HEK293T (cell line): ENCODE measurements at regions not wholly inside any gene's neighbourhood (a gene's known extent, or its start where the extent isn't known, plus 50 kb on each side); places are given as distances from the start of the nearest gene placed in this dataset.

Experiments used
- CTCF ChIA-PET: fragments of 350-600 bp; formaldehyde crosslinking; extraction: SDS; loops from one replicate; lab custom pipeline; 2021; ENCODE audit warnings: antibody characterized with exemption, inconsistent platforms; lab: Yijun Ruan, JAX
- POLR2A ChIA-PET: fragments of 350-600 bp; formaldehyde crosslinking; extraction: SDS; loops from one replicate; lab custom pipeline; 2020; ENCODE audit warnings: antibody characterized with exemption, inconsistent platforms; lab: Yijun Ruan, JAX
- DNase-seq: peaks from one replicate; pipeline ENCODE4 v3.0.0; 2012; ENCODE audit warnings: mixed read lengths; ENCODE audit errors: extremely low spot score
- ARNT ChIP-seq: fragments of 450-650 bp; IDR thresholded peaks from 2 replicates; pipeline ENCODE4 v1.6.1; 2017; ENCODE audit warnings: mild to moderate bottlenecking
- BHLHE40 ChIP-seq: fragments of 450-650 bp; IDR thresholded peaks from 2 replicates; pipeline ENCODE4 v1.6.1; 2016; ENCODE audit warnings: mild to moderate bottlenecking, moderate library complexity, borderline replicate concordance
- CTBP1 ChIP-seq: fragments of 450-650 bp; IDR thresholded peaks from 2 replicates; pipeline ENCODE4 v1.6.1; 2016; ENCODE audit warnings: borderline replicate concordance
- ELF4 ChIP-seq: fragments of 450-650 bp; IDR thresholded peaks from 2 replicates; pipeline ENCODE4 v1.6.1; 2017; ENCODE audit warnings: antibody characterized with exemption
- FOXA1 ChIP-seq: fragments of 450-650 bp; IDR thresholded peaks from 2 replicates; pipeline ENCODE4 v1.6.1; 2016; ENCODE audit warnings: mild to moderate bottlenecking
- FOXK2 ChIP-seq: fragments of 450-650 bp; IDR thresholded peaks from 2 replicates; pipeline ENCODE4 v1.6.1; 2016; ENCODE audit warnings: mild to moderate bottlenecking
- FOXM1 ChIP-seq: fragments of 450-650 bp; IDR thresholded peaks from 2 replicates; pipeline ENCODE4 v1.6.1; 2017; ENCODE audit warnings: mild to moderate bottlenecking, borderline replicate concordance
- HDGF ChIP-seq: fragments of 450-650 bp; IDR thresholded peaks from 2 replicates; pipeline ENCODE4 v1.6.1; 2017; ENCODE audit warnings: antibody characterized with exemption, borderline replicate concordance
- L3MBTL2 ChIP-seq: fragments of 450-650 bp; conservative IDR thresholded peaks from 2 replicates; pipeline ENCODE4 v1.6.1; 2016; ENCODE audit warnings: mild to moderate bottlenecking
- LEF1 ChIP-seq: fragments of 450-650 bp; IDR thresholded peaks from 2 replicates; pipeline ENCODE4 v1.6.1; 2017; ENCODE audit warnings: mild to moderate bottlenecking, borderline replicate concordance
- NFRKB ChIP-seq: fragments of 450-650 bp; IDR thresholded peaks from 2 replicates; pipeline ENCODE4 v1.6.1; 2016; ENCODE audit warnings: mild to moderate bottlenecking, moderate library complexity
- PKNOX1 ChIP-seq: fragments of 450-650 bp; IDR thresholded peaks from 2 replicates; pipeline ENCODE4 v1.6.1; 2016
- SP1 ChIP-seq: fragments of 450-650 bp; IDR thresholded peaks from 2 replicates; pipeline ENCODE4 v1.6.1; 2017
- SUZ12 ChIP-seq: fragments of 450-650 bp; IDR thresholded peaks from 2 replicates; pipeline ENCODE4 v1.6.1; 2016; ENCODE audit warnings: mild to moderate bottlenecking
- TARDBP ChIP-seq: fragments of 450-650 bp; IDR thresholded peaks from 2 replicates; pipeline ENCODE4 v1.6.1; 2016
- ZNF384 ChIP-seq: fragments of 450-650 bp; IDR thresholded peaks from 2 replicates; pipeline ENCODE4 v1.6.1; 2016

GRCh38 chr6:156502969-156503504 is 274.1 kb upstream of the ARID1B start:
- DNase-seq, result no peak
- ChIA-PET POLR2A (no interaction called here), CTCF (no interaction called here)
- no peak for TF ChIP-seq SP1
- TF ChIP-seq SUZ12, result no peak
- TF ChIP-seq FOXK2, result no peak
- no peak for TF ChIP-seq ZNF384
- TF ChIP-seq FOXA1, result no peak
- TF ChIP-seq TARDBP, result no peak
- TF ChIP-seq ELF4, result no peak
- no peak for TF ChIP-seq ARNT
- TF ChIP-seq NFRKB, result no peak

- ChIA-PET POLR2A (interaction anchor here (0.6 kb wide), 1 partner anchor 19 kb away, joined by 3 read pairs; no protein-coding TSS in a partner anchor), CTCF (no interaction called here)
- TF ChIP-seq PKNOX1, result no peak
- TF ChIP-seq FOXM1, result no peak
- TF ChIP-seq FOXA1, result no peak
- TF ChIP-seq BHLHE40, result no peak
- no peak for TF ChIP-seq HDGF
- TF ChIP-seq ELF4, result no peak
- TF ChIP-seq NFRKB, result no peak
- TF ChIP-seq CTBP1, result no peak
Observed at GRCh38 chr6:156497618-156498017, 279.6 kb upstream of the ARID1B start.

GRCh38 chr6:156487877-156488276 is 289.3 kb upstream of the ARID1B start:
- TF ChIP-seq FOXM1, result no peak
- TF ChIP-seq BHLHE40, result no peak
- no peak for TF ChIP-seq HDGF
- TF ChIP-seq PKNOX1, result no peak
- no peak for TF ChIP-seq TARDBP
- TF ChIP-seq NFRKB, result no peak
- TF ChIP-seq L3MBTL2, result no peak
- TF ChIP-seq ZNF384, result no peak
- no peak for TF ChIP-seq ELF4
- no peak for TF ChIP-seq LEF1
- no peak for TF ChIP-seq SUZ12
- no peak for TF ChIP-seq FOXA1
- TF ChIP-seq FOXK2, result no peak
- no peak for TF ChIP-seq SP1
- TF ChIP-seq CTBP1, result no peak
- TF ChIP-seq ARNT, result no peak
- POLR2A ChIA-PET, result no interaction called here
- CTCF ChIA-PET, result no interaction called here
- DNase-seq, result no peak

More at GRCh38 chr6:156497618-156498017, 279.6 kb upstream of the ARID1B start:
- DNase-seq, result no peak

- DNase-seq, result no peak
Observed at GRCh38 chr6:156485150-156485549, 292.0 kb upstream of the ARID1B start.

GRCh38 chr6:156474507-156475120 is 302.6 kb upstream of the ARID1B start:
- no peak for DNase-seq
- TF ChIP-seq SP1, result no peak
- TF ChIP-seq FOXM1, result no peak
- TF ChIP-seq FOXA1, result no peak
- CTCF ChIA-PET, result no interaction called here
- POLR2A ChIA-PET, result no interaction called here

More at GRCh38 chr6:156485150-156485549, 292.0 kb upstream of the ARID1B start:
- ChIA-PET CTCF (no interaction called here), POLR2A (no interaction called here)
- TF ChIP-seq PKNOX1, result no peak
- TF ChIP-seq TARDBP, result no peak
- TF ChIP-seq FOXM1, result no peak
- TF ChIP-seq SUZ12, result no peak
- no peak for TF ChIP-seq FOXA1
- no peak for TF ChIP-seq ZNF384
- no peak for TF ChIP-seq L3MBTL2

GRCh38 chr6:156471000-156471399 is 306.2 kb upstream of the ARID1B start:
- no peak for TF ChIP-seq FOXM1
- no peak for TF ChIP-seq NFRKB
- no peak for TF ChIP-seq ZNF384
- TF ChIP-seq HDGF, result no peak
- no peak for TF ChIP-seq PKNOX1
- POLR2A ChIA-PET, result no interaction called here
- CTCF ChIA-PET, result no interaction called here
- no peak for DNase-seq
